ENCODE measurements at regions not wholly inside any gene's neighbourhood (a gene's known extent, or its start where the extent isn't known, plus 50 kb on each side); places are given as distances from the start of the nearest gene placed in this dataset.
A peak's percentile ranks its signal among the peaks of the same experiment; 100 is the strongest.

- TF ChIP-seq POLR2A (IDR thresholded peaks at IDR 0.05): no peak
- peak; percentile 55 to 83 (median 77) for TF ChIP-seq CTCF (IDR thresholded peaks at IDR 0.05)
Measured at GRCh38 chr15:98442379-98442833, 205.9 kb upstream of the IGF1R start.

Measured in sigmoid colon (tissue), 3 donors.